ENCODE measurements at regions not wholly inside any gene's neighbourhood (a gene's known extent, or its start where the extent isn't known, plus 50 kb on each side); places are given as distances from the start of the nearest gene placed in this dataset.

- Histone ChIP-seq H3K4me3 (no peak overlapping the region), H3K27ac (ENCODE audit: extremely low read depth, low read depth, low read length) (no peak overlapping the region), H3K9me1 (ENCODE audit: control insufficient read depth, insufficient read depth, low read length) (no peaks in the 10 kb centered on the region), H3K4me1 (replicated peaks in 1 of 2; ENCODE audit: control insufficient read depth in 2 of 2, insufficient read depth in 2 of 2, low read length in 2 of 2) (no peaks in the 10 kb centered on the region), H3K4me2 (ENCODE audit: insufficient read depth, low read length) (no peak overlapping the region), H3K79me2 (ENCODE audit: control insufficient read depth, insufficient read depth, low read length) (no peaks in the 10 kb centered on the region), H4K20me1 (replicated peaks; ENCODE audit: control insufficient read depth, insufficient read depth, low read length) (no peaks in the 10 kb centered on the region), H2AFZ (ENCODE audit: low read depth, low read length) (no peak overlapping the region), H3K9me3 (replicated peaks; ENCODE audit: control insufficient read depth, insufficient read depth, low read depth, low read length) (no peaks in the 10 kb centered on the region), H3K27me3 (ENCODE audit: control insufficient read depth in 2 of 2, insufficient read depth in 2 of 2, low read length in 2 of 2) (no peaks in the 10 kb centered on the region; a peak in 1 of 5 replicates), H3K36me3 (ENCODE audit: control insufficient read depth, insufficient read depth, low read length) (no peaks in the 10 kb centered on the region), H3K9ac (ENCODE audit: insufficient read depth in 1 of 2, low read depth in 2 of 2, low read length in 2 of 2) (no peak overlapping the region)
- intact Hi-C loops (cut with micrococcal nuclease) (no loop called here), in situ Hi-C loops (cut with MboI) (no loop called here)
- ChIA-PET POLR2A (interaction anchor here (0.9 kb wide), 1 partner anchor 13 kb away, joined by 4 read pairs; no protein-coding TSS in a partner anchor), CTCF (ENCODE audit: low intra/inter-chr PET ratio) (no interaction called here)
- BruUV-seq (replicated peaks), result no TSS peak
- DNase-seq (ENCODE audit: extremely low read depth in 1 of 4, low spot score in 3 of 4), result no peak
- no peak for FAIRE-seq
- peak; percentile 81 for TF ChIP-seq DACH1 (IDR thresholded peaks at IDR 0.05; ENCODE audit: partially characterized antibody)
- TF ChIP-seq ZNF699 (CRISPR knock-in tag; IDR thresholded peaks at IDR 0.05; ENCODE audit: insufficient replicate concordance), result no peak
- TF ChIP-seq SPI1 (IDR thresholded peaks at IDR 0.05; ENCODE audit: borderline replicate concordance, low read depth, low read length), result peak; percentile 24; the same call in 1 of the 2 replicates
- 0% methylated on average over 5 of the region's 5 CpGs for WGBS (ENCODE audit: insufficient coverage, low coverage, missing lambda C conversion rate)
- ATAC-seq, result no peak
Observed at GRCh38 chr15:60126661-60127060, 122.5 kb downstream of the FOXB1 start.

GRCh38 chr15:60128000-60128376 is 123.9 kb downstream of the FOXB1 start:
- Histone ChIP-seq H3K4me3 (0 out of 2 replicates have a peak overlapping the region, but pooled peaks have one; percentile 21), H3K79me2 (ENCODE audit: control insufficient read depth, insufficient read depth, low read length) (no peaks in the 10 kb centered on the region), H3K9ac (ENCODE audit: insufficient read depth in 1 of 2, low read depth in 2 of 2, low read length in 2 of 2) (no peak overlapping the region), H2AFZ (ENCODE audit: low read depth, low read length) (peak overlapping the region; percentile 43; the same call in 1 of the 2 replicates), H3K9me3 (replicated peaks; ENCODE audit: control insufficient read depth, insufficient read depth, low read depth, low read length) (no peaks in the 10 kb centered on the region), H3K36me3 (ENCODE audit: control insufficient read depth, insufficient read depth, low read length) (no peaks in the 10 kb centered on the region), H3K9me1 (ENCODE audit: control insufficient read depth, insufficient read depth, low read length) (no peaks in the 10 kb centered on the region), H3K4me2 (ENCODE audit: insufficient read depth, low read length) (peak overlapping the region; percentile 49; the same call in 1 of the 2 replicates), H3K27me3 (ENCODE audit: control insufficient read depth in 2 of 2, insufficient read depth in 2 of 2, low read length in 2 of 2) (no peaks in the 10 kb centered on the region; a peak in 1 of 5 replicates), H4K20me1 (replicated peaks; ENCODE audit: control insufficient read depth, insufficient read depth, low read length) (no peaks in the 10 kb centered on the region), H3K4me1 (replicated peaks in 1 of 2; ENCODE audit: control insufficient read depth in 2 of 2, insufficient read depth in 2 of 2, low read length in 2 of 2) (no peaks in the 10 kb centered on the region), H3K27ac (ENCODE audit: extremely low read depth, low read depth, low read length) (no peak overlapping the region)
- ATAC-seq (no peak), DNase-seq (ENCODE audit: extremely low read depth in 1 of 4, low spot score in 3 of 4) (no peak), FAIRE-seq (no peak)
- ChIA-PET POLR2A (interaction anchor here (1.0 kb wide), 1 partner anchor 9 kb away, joined by 3 read pairs; no protein-coding TSS in a partner anchor), CTCF (ENCODE audit: low intra/inter-chr PET ratio) (no interaction called here)
- BruUV-seq (replicated peaks), result no TSS peak
- intact Hi-C loops (cut with micrococcal nuclease), result no loop called here
- in situ Hi-C loops (cut with MboI), result no loop called here
- 0% methylated on average over 5 of the region's 5 CpGs for WGBS (ENCODE audit: insufficient coverage, low coverage, missing lambda C conversion rate)
- TF ChIP-seq THRAP3 (IDR thresholded peaks at IDR 0.05; ENCODE audit: borderline replicate concordance) (no peak), CHCHD3 (CRISPR knock-in tag; IDR thresholded peaks at IDR 0.05) (no peak), TCF7 (IDR thresholded peaks at IDR 0.05; ENCODE audit: borderline replicate concordance) (no peak), DEAF1 (CRISPR knock-in tag; IDR thresholded peaks at IDR 0.05) (no peak), BDP1 (IDR thresholded peaks at IDR 0.05; ENCODE audit: insufficient read depth, insufficient read length) (no peak), RHOXF2B (CRISPR knock-in tag; conservative IDR thresholded peaks at IDR 0.05) (no peak), ZBTB1 (CRISPR knock-in tag; IDR thresholded peaks at IDR 0.05; ENCODE audit: borderline replicate concordance, low read depth) (no peak), EWSR1 (IDR thresholded peaks at IDR 0.05; ENCODE audit: borderline replicate concordance, low read depth, partially characterized antibody) (no peak), HIVEP1 (CRISPR knock-in tag; IDR thresholded peaks at IDR 0.05) (no peak), TEAD4 (IDR thresholded peaks at IDR 0.05; ENCODE audit: low read length) (no peak), TEAD4 (CRISPR knock-in tag; IDR thresholded peaks at IDR 0.05; ENCODE audit: borderline replicate concordance) (no peak), ZBTB17 (CRISPR knock-in tag; IDR thresholded peaks at IDR 0.05) (no peak), CBFA2T2 (conservative IDR thresholded peaks at IDR 0.05) (no peak)

Measured in K562 (cell line).